ENCODE measurements at regions not wholly inside any gene's neighbourhood (a gene's known extent, or its start where the extent isn't known, plus 50 kb on each side); places are given as distances from the start of the nearest gene placed in this dataset.

- no peak for DNase-seq
Observed at GRCh38 chr5:87503004-87503403, 90.3 kb upstream of the CCNH start.

- DNase-seq, result no peak
Observed at GRCh38 chr5:87499478-87500410, 87.0 kb upstream of the CCNH start.

All from cerebellar nuclear complex (tissue), 1 donor.